ENCODE measurements at regions not wholly inside any gene's neighbourhood (a gene's known extent, or its start where the extent isn't known, plus 50 kb on each side); places are given as distances from the start of the nearest gene placed in this dataset.

DNA sequence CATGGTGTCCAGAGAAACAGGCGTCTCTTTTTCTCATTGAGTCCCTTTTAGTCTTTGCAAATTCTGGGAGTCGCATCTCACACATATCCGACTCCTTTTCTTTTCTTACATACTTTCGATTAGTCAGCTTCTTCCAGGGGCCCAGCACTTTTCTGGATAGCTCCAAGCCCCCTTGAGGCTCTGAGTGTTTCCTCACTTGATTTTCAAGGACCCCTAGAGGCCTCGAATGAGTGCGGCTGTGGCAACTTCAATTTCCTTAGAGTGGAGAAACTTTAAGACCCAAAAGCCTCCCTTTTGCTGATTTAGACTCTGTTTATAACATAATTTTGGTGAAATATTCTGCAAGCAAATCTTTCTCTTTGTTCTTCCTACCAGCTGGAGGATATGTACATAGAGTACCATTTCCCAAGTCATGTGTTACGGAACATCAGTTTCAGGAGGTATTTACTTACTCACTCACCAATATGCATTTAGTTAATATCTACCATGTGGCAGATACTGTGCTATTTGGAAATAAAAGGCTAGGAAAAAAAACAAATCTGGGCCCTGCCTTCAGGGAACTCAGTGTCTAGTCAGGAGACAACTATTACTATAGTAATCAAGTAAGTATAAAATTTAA is 555.2 kb downstream of the REEP3 start:
- WGBS, 3 donors, result 78 to 86% (median 84%) methylated on average over 7 of the region's 7 CpGs
- H3K27ac ChIP-seq (ENCODE audit: low read depth, low read length), result no peak overlapping the region

- 68 to 84% (median 81%) methylated on average over 1 of the region's 1 CpG for WGBS, 3 donors
- no peak overlapping the region for H3K27ac ChIP-seq (ENCODE audit: low read depth, low read length)
These were observed 558.1 kb downstream of the REEP3 start for GRCh38 chr10:64079341-64079740.

DNA sequence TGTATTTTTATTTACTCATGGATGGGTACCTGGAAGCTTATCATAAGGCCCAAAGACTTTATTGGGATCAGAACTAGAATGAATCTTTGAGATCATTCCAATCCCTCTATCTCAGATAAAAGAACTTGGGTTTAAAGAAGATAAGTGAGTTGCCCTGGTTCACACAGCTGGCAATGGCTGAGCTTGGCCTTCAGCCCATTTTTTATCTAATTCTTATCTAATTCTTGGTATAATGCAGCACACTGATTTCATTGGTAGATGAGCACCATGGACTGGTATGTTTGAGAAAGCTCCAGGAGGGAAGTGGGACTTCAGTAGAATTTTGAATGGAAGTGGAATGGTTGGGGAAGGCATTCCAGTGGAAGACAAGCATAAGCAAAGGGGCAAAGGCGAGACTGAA is 558.9 kb downstream of the REEP3 start:
- 78 to 95% (median 89%) methylated on average over 1 of the region's 1 CpG for WGBS, 3 donors
- no peak overlapping the region for H3K27ac ChIP-seq (ENCODE audit: low read depth, low read length)

DNA sequence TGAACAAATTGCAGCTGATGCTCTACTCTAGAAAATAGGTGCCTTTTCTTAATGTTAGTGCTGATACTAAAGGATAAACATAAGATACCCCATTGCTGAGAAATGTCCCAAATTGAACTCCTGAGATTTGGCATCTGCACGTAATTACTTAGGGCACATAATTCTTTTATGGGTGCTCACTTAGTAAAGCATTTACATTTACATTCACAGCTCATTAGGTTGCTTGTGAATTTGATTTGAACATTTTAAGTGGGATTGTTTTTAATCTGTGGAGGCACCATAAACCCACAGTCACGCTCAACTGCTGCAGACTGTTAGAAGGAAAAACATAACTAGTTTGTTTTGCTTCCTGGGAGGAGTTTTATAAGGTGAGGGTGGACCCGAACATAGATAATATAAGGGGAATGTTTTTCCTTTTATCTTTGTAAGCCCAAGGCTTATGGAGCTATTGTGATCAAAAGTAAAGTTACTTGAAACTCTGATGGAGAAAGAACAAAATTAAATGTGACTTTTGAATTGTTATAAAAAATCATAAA is 560.8 kb downstream of the REEP3 start:
- WGBS, 3 donors, result 69 to 83% (median 81%) methylated on average over 3 of the region's 3 CpGs
- no peak overlapping the region for H3K27ac ChIP-seq (ENCODE audit: low read depth, low read length)

- no peak overlapping the region for H3K27ac ChIP-seq (ENCODE audit: low read depth, low read length)
- WGBS, 3 donors, result 67 to 81% (median 68%) methylated on average over 2 of the region's 2 CpGs
These were observed 565.0 kb downstream of the REEP3 start for GRCh38 chr10:64086083-64086767.

DNA sequence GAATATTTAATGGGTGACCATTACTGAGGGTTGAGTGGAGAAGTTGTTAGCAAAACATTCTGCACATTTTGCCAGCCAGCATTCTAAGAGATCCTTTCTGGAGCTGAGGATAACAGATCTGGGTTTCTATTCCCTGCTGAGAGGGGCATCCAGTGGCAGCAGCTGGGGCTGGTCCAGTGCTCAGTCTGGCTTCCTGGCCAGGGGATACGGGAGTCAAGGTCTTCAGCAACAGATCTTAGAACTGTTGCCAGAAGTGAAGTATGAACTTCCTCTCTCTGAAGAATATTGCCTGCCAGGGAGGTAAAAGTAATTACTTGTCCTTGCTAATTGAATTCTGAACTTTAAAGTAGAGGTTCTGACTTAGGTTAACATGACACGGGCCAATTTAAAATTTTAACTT is 568.4 kb downstream of the REEP3 start:
- H3K27ac ChIP-seq (ENCODE audit: low read depth, low read length), result no peak overlapping the region
- 8 to 34% (median 24%) methylated on average over 2 of the region's 2 CpGs for WGBS, 3 donors

- no peak overlapping the region for H3K27ac ChIP-seq (ENCODE audit: low read depth, low read length)
- WGBS, 3 donors, result 82 to 85% (median 83%) methylated on average over 3 of the region's 3 CpGs
These were observed 569.7 kb downstream of the REEP3 start for GRCh38 chr10:64090865-64091264.

DNA sequence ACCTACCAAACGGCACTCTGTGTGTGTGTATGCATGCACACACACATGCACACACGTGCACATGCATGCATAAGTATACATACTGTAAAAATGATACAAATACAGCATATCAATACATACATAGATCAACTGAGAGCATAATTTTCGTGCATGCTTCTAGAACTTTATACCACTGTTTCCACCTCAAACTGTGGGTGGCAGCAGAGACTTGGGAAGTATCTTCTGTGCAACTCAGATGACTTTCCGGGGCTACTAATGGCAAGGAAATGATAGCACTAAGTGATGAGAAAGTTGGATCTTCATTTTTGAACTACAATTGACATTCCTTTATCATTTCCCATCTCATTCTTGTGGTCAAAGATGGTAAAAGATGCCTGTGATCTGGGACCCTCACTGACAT is 570.7 kb downstream of the REEP3 start:
- 63 to 64% (median 64%) methylated on average over 4 of the region's 4 CpGs for WGBS, 3 donors
- no peak overlapping the region for H3K27ac ChIP-seq (ENCODE audit: low read depth, low read length)

DNA sequence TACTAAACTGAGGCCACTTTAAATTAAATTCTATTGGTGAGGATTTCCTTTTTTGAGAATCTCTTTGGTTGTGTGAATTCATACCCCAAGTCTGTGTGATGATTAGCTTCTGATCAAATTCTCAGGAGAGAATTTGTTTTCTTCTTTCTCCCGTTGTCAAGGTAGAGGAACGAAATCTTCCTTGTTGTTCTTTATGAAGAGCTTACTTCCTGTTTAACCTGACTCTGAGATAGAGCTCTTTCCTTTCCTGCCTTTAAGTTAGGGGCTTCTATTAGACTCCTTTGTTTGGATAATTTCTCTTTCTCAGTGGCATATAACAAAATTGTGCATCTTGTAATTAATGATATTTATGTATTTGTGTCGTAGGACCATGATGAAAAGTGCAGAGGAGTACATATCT is 572.1 kb downstream of the REEP3 start:
- 61 to 80% (median 68%) methylated on average over 3 of the region's 3 CpGs for WGBS, 3 donors
- H3K27ac ChIP-seq (ENCODE audit: low read depth, low read length), result no peak overlapping the region

GRCh38 chr10:64093946-64094535 is 572.8 kb downstream of the REEP3 start:
- 89 to 92% (median 90%) methylated on average over 3 of the region's 3 CpGs for WGBS, 3 donors
- H3K27ac ChIP-seq (ENCODE audit: low read depth, low read length), result no peak overlapping the region

GRCh38 chr10:64096941-64097340 is 575.7 kb downstream of the REEP3 start:
- no peak overlapping the region for H3K27ac ChIP-seq (ENCODE audit: low read depth, low read length)
- 71 to 87% (median 81%) methylated on average over 4 of the region's 4 CpGs for WGBS, 3 donors

DNA sequence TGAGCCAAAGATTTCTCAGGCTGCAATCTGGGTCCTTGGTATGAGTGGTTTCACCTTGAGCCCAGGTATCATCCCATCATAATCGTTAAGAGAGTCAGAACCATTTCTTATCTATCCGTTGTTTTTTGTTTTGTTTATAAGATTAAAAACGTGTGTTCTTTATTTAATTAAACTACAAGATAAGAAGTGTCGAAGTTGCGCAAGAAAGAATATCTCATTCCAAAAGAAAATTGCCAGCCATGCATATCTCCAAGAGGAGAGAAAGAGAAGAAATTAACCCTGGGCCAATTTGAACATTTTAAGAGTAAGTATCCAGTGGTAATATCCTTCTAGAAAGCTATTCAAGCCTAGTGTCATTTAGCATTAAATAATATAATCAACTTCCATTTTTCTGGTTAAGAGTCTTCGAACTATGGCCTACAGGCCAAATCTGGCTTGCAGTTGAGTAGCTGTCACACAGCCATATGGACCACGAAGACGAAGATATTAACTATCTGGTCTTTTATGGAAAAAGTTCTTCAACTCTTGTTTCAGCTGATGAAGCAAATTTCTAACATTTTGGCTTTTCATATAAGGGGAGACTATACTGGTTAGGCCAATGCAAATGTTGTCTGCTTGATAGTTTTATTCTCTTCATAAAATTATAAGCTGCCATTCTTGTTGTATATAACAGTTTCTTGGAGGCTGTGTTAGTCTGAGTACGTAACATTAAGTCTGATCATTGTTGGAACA is 576.4 kb downstream of the REEP3 start:
- no peak overlapping the region for H3K27ac ChIP-seq (ENCODE audit: low read depth, low read length)
- 72 to 87% (median 83%) methylated on average over 9 of the region's 9 CpGs for WGBS, 3 donors

- WGBS, 3 donors, result 84 to 93% (median 93%) methylated on average over 1 of the region's 1 CpG
- H3K27ac ChIP-seq (ENCODE audit: low read depth, low read length), result no peak overlapping the region
These were observed 577.8 kb downstream of the REEP3 start for GRCh38 chr10:64098994-64099393.

DNA sequence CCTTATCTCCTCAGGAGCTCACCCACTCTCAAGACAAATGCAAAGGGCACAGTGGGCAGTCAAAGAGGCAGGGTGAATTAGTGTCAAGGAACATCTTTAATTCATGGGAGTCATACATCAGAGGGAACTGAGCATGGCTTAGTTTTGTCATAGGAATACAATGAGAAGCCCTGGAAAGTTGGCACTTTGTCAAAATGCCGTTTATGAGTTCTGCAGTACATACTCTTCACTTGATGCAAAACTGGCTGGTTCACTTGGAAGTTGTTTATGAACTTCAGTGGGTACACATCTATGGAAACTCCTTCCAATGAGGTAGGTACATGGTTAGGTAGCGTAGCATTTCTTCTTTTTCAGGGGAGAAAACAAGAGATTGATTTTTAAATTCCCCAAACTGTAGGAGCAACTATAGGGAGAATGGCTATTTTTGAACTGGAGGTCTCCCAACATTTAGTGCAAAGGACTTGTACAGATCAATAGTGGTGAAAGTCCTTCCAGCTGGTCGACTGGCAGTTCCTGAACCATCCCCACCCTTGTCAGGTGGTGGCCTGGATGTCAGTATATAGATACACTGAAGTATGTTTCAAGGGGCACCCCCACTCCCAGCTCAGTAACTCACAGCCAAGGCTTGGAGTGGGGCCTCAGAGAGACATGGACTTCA is 580.5 kb downstream of the REEP3 start:
- H3K27ac ChIP-seq (ENCODE audit: low read depth, low read length), result no peak overlapping the region
- 43 to 66% (median 59%) methylated on average over 3 of the region's 3 CpGs for WGBS, 3 donors

DNA sequence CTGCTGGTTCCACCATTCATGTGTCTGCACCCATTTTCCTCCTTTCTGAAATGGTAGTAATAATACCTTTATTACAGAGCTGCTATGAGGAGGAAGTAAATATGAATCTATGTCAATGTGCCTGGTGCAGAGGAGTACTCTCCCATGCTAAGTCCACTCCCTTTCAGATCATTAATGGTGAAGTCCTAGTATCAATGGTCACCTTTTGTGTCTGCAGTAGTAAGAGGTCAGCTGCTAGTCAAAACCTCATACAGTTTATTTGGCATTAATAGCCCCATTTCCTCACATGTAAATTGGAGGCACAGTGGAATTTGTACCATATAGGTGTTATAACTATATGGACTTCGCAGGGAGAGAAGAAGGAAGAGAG is 581.0 kb downstream of the REEP3 start:
- H3K27ac ChIP-seq (ENCODE audit: low read depth, low read length), result no peak overlapping the region
- WGBS, 3 donors, result 88 to 95% (median 94%) methylated on average over 1 of the region's 1 CpG

DNA sequence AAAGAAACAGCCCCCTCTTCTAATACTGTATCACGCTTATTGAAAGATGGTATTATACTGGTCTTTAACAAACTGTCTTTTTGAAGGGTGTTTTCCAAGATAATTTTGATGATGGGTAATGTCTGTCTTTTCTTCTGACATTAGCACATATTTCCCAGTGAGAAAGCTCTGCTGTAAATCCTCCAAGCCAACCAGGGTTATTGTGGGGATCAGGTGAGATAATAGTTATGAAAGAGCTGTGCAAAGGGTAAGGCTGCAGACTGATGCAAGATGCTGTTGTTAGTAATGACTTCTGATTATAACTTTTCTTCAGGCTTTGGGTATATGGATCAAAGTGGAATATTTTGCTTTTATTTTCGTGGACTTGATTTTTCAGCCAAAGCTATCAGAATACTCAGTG is 581.7 kb downstream of the REEP3 start:
- H3K27ac ChIP-seq (ENCODE audit: low read depth, low read length), result no peak overlapping the region
- WGBS, 3 donors, result 82 to 96% (median 89%) methylated on average over 2 of the region's 2 CpGs

- WGBS, 3 donors, result 68 to 74% (median 68%) methylated on average over 6 of the region's 6 CpGs
- H3K27ac ChIP-seq (ENCODE audit: low read depth, low read length), result no peak overlapping the region
These were observed 582.7 kb downstream of the REEP3 start for GRCh38 chr10:64103750-64104470.

GRCh38 chr10:64109926-64110495 is 588.8 kb downstream of the REEP3 start:
- WGBS, 3 donors, result 83 to 95% (median 88%) methylated on average over 1 of the region's 1 CpG
- no peak overlapping the region for H3K27ac ChIP-seq (ENCODE audit: low read depth, low read length)
